GM12878 (cell line): ENCODE measurements at regions not wholly inside any gene's neighbourhood (a gene's known extent, or its start where the extent isn't known, plus 50 kb on each side); places are given as distances from the start of the nearest gene placed in this dataset.

Experiments
- ATAC-seq: fragments of 200-7000 bp; cut with Tn5 transposase; 3 replicates; pipeline ENCODE4 v1.9.1; 2020; ENCODE audit warnings: mild to moderate bottlenecking, moderate library complexity
- BruUV-seq: library from RNA; stranded (reverse); fragments of 400-500 nt; replicated peaks from 2 replicates; lab custom pipeline; 2021; lab: Mats Ljungman, UMichigan
- CTCF ChIA-PET: fragments of 300-600 bp; sonication (Branson Sonifier 250); formaldehyde crosslinking; extraction: SDS; loops from one replicate; lab custom pipeline; 2021; ENCODE audit warnings: inconsistent platforms; lab: Yijun Ruan, JAX
- POLR2A ChIA-PET: fragments of 350-600 bp; formaldehyde crosslinking; extraction: SDS; loops from one replicate; lab custom pipeline; 2021; ENCODE audit warnings: inconsistent platforms; lab: Charles Lee
- RAD21 ChIA-PET: fragments of 300-600 bp; sonication (Branson Sonifier 250); formaldehyde crosslinking; loops from one replicate; lab custom pipeline; 2023; ENCODE audit warnings: antibody characterized with exemption; ENCODE audit not compliant: unreplicated experiment; lab: Charles Lee
- SMC1A ChIA-PET: fragments of 300-600 bp; sonication (Branson Sonifier 250); formaldehyde crosslinking; loops from one replicate; lab custom pipeline; 2023; ENCODE audit not compliant: unreplicated experiment, uncharacterized antibody; lab: Charles Lee
- DNase-seq: peaks from one replicate; pipeline ENCODE4 v3.0.0-alpha.2; 2011; ENCODE audit warnings: low read depth, low spot score
- FAIRE-seq: peaks from 3 replicates; lab custom pipeline; 2011; peaks lifted over from hg19 to GRCh38; lab: Jason Lieb, UNC
- H2AFZ ChIP-seq: 2 replicates; pipeline ENCODE4 v1.6.0; 2011; ENCODE audit warnings: low read depth, low read length, control low read depth; ENCODE audit not compliant: control insufficient read depth
- H3K27ac ChIP-seq: 2 replicates; pipeline ENCODE4 v1.5.1; 2011; ENCODE audit warnings: control low read depth; ENCODE audit not compliant: control insufficient read depth, insufficient read depth
- H3K27me3 ChIP-seq, 2 experiments: replicated peaks in 1 of 2; 2 replicates each; pipeline versions ENCODE4 v1.6.0 to v1.6.1; 2011; ENCODE audit warnings: low read length in 1 of 2; ENCODE audit not compliant: control insufficient read depth in 2 of 2, insufficient read depth in 2 of 2
- H3K36me3 ChIP-seq, 2 experiments: 2 replicates each; pipeline ENCODE4 v1.5.1; 2011; ENCODE audit warnings: low read length in 1 of 2; ENCODE audit not compliant: control insufficient read depth in 2 of 2, insufficient read depth in 2 of 2
- H3K4me1 ChIP-seq: 2 replicates; pipeline ENCODE4 v1.6.1; 2011; ENCODE audit warnings: mild to moderate bottlenecking, low read length, moderate library complexity, mixed read lengths; ENCODE audit not compliant: control insufficient read depth, insufficient read depth
- H3K4me2 ChIP-seq: 2 replicates; pipeline ENCODE4 v1.6.0; 2011; ENCODE audit warnings: control low read depth; ENCODE audit not compliant: control insufficient read depth, insufficient read depth
- H3K4me3 ChIP-seq: fragments of 200-600 bp; sonication (generic); 2 replicates; pipeline ENCODE4 v1.5.1; 2016
- H3K79me2 ChIP-seq: 2 replicates; pipeline ENCODE4 v1.6.0; 2011; ENCODE audit warnings: low read length; ENCODE audit not compliant: control insufficient read depth, insufficient read depth
- H3K9ac ChIP-seq: 2 replicates; pipeline ENCODE4 v1.8.0; 2011; ENCODE audit warnings: low read length, control low read depth, mixed read lengths; ENCODE audit not compliant: control insufficient read depth, insufficient read depth
- H3K9me3 ChIP-seq: replicated peaks from 3 replicates; pipeline ENCODE4 v1.5.1; 2011; ENCODE audit warnings: mild to moderate bottlenecking, low read length; ENCODE audit not compliant: control insufficient read depth, insufficient read depth
- H4K20me1 ChIP-seq: 2 replicates; pipeline ENCODE4 v1.6.0; 2011; ENCODE audit not compliant: control insufficient read depth, insufficient read depth
- ASH2L ChIP-seq: fragments of 300-600, 200-600 bp; sonication (generic); IDR thresholded peaks from 2 replicates; pipeline ENCODE4 v1.6.1; 2017; ENCODE audit warnings: low read depth, mild to moderate bottlenecking, borderline replicate concordance
- CBX3 ChIP-seq: fragments of 200-600 bp; sonication (generic); IDR thresholded peaks from 2 replicates; pipeline ENCODE4 v1.6.1; 2016; ENCODE audit warnings: low read depth, borderline replicate concordance
- CBX5 ChIP-seq: sonication (generic); IDR thresholded peaks from 2 replicates; pipeline ENCODE4 v1.6.1; 2016; ENCODE audit warnings: low read depth, moderate library complexity, mild to moderate bottlenecking, inconsistent platforms
- MYC ChIP-seq: IDR thresholded peaks from 2 replicates; pipeline ENCODE4 v1.6.1; 2011; ENCODE audit warnings: mild to moderate bottlenecking, low read length, moderate library complexity, inconsistent platforms; ENCODE audit not compliant: insufficient read depth, insufficient replicate concordance, insufficient read length, severe bottlenecking
- NFXL1 ChIP-seq: fragments of 450-650 bp; IDR thresholded peaks from 2 replicates; pipeline ENCODE4 v1.6.1; 2017; ENCODE audit warnings: antibody characterized with exemption, mild to moderate bottlenecking, borderline replicate concordance
- PAX8 ChIP-seq: fragments of 450-650 bp; IDR thresholded peaks from 2 replicates; pipeline ENCODE4 v1.6.1; 2017; ENCODE audit warnings: mild to moderate bottlenecking, moderate library complexity
- POLR2AphosphoS2 ChIP-seq: IDR thresholded peaks from 2 replicates; pipeline ENCODE4 v1.6.1; 2011; ENCODE audit warnings: low read depth, mild to moderate bottlenecking, low read length, improper control_type of control experiment, moderate library complexity
- RAD51 ChIP-seq: fragments of 450-650 bp; IDR thresholded peaks from 2 replicates; pipeline ENCODE4 v1.6.1; 2016; ENCODE audit warnings: moderate library complexity, mild to moderate bottlenecking, inconsistent platforms
- RFX5 ChIP-seq: IDR thresholded peaks from 2 replicates; pipeline ENCODE4 v1.6.1; 2011; ENCODE audit warnings: low read depth, low read length, improper control_type of control experiment
- SMARCA5 ChIP-seq: fragments of 450-650 bp; IDR thresholded peaks from 2 replicates; pipeline ENCODE4 v1.6.1; 2017; ENCODE audit warnings: mild to moderate bottlenecking
- STAT1 ChIP-seq: fragments of 450-650 bp; conservative IDR thresholded peaks from 2 replicates; pipeline ENCODE4 v1.6.1; 2014; ENCODE audit warnings: antibody characterized with exemption, mild to moderate bottlenecking
- USF1 ChIP-seq: IDR thresholded peaks from 2 replicates; pipeline ENCODE4 v1.6.1; 2011; ENCODE audit warnings: borderline replicate concordance, low read depth, mild to moderate bottlenecking, moderate library complexity, mixed read lengths, low read length; ENCODE audit not compliant: insufficient read depth; ENCODE audit errors: extremely low read length
- ZBTB40 ChIP-seq: fragments of 450-650 bp; IDR thresholded peaks from 2 replicates; pipeline ENCODE4 v1.6.1; 2016; ENCODE audit warnings: mild to moderate bottlenecking, moderate library complexity, borderline replicate concordance
- ZNF217 ChIP-seq: fragments of 450-650 bp; IDR thresholded peaks from 2 replicates; pipeline ENCODE4 v1.6.1; 2017; ENCODE audit warnings: antibody characterized with exemption, mild to moderate bottlenecking
- ZZZ3 ChIP-seq: IDR thresholded peaks from 2 replicates; pipeline ENCODE4 v1.6.1; 2011; ENCODE audit warnings: low read depth; ENCODE audit not compliant: control insufficient read depth, insufficient read length
- WGBS: methylation state at CpG from one replicate; pipeline ENCODE4 v1.1.6; 2016; ENCODE audit warnings: low lambda C conversion rate; ENCODE audit not compliant: insufficient replicate concordance, insufficient coverage; ENCODE audit errors: missing lambda C conversion rate; 5-methylcytosine and 5-hydroxymethylcytosine counted together
- in situ Hi-C: fragments of 300-500 bp; cut with MboI; formaldehyde crosslinking; loops from 9 replicates; pipeline ENCODE4 v1.14.3; 2018; ENCODE audit warnings: mixed read lengths
- intact Hi-C: fragments of 100-400 bp; cut with micrococcal nuclease; formaldehyde crosslinking; loops from one replicate; pipeline ENCODE4 v1.14.2; 2022; ENCODE audit not compliant: unreplicated experiment

GRCh38 chr4:46442963-46443362 is 53.0 kb upstream of the GABRA2 start (continued):
- TF ChIP-seq ZBTB40, result no peak
- no peak for TF ChIP-seq SMARCA5
- TF ChIP-seq, all 136 proteins: peak for 0

- H3K4me2 ChIP-seq, result no peak overlapping the region
- H3K9ac ChIP-seq, result no peak overlapping the region
- POLR2A ChIA-PET, result no interaction called here
- 0% methylated on average over 2 of the region's 2 CpGs for WGBS
- no peak overlapping the region for H3K4me3 ChIP-seq
- intact Hi-C loops (no loop called here), in situ Hi-C loops (no loop called here)
- TF ChIP-seq USF1 (no peak), ZNF217 (no peak), POLR2AphosphoS2 (no peak), MYC (no peak), ZZZ3 (no peak), RAD51 (no peak), RFX5 (no peak), STAT1 (no peak), ASH2L (no peak), CBX5 (no peak), PAX8 (no peak), NFXL1 (no peak), CBX3 (no peak)
- H3K79me2 ChIP-seq, result no peaks in the 10 kb centered on the region
- H3K4me1 ChIP-seq, result no peaks in the 10 kb centered on the region
- CTCF ChIA-PET, result interaction anchor here (0.8 kb wide), 2 partner anchors 9 to 39 kb away, joined by 3 read pairs; no protein-coding TSS in a partner anchor
- no peak overlapping the region for H3K27ac ChIP-seq
- DNase-seq (no peak), ATAC-seq (no peak), FAIRE-seq (no peak)
- H3K36me3 ChIP-seq, result no peaks in the 10 kb centered on the region
- SMC1A ChIA-PET, result no interaction called here
- BruUV-seq, result no TSS peak
- no peaks in the 10 kb centered on the region for H4K20me1 ChIP-seq
- no peaks in the 10 kb centered on the region for H3K27me3 ChIP-seq
- H2AFZ ChIP-seq, result no peak overlapping the region
- H3K9me3 ChIP-seq, result no peaks in the 10 kb centered on the region
- RAD21 ChIA-PET, result no interaction called here
These were observed 51.4 kb upstream of the GABRA2 start for GRCh38 chr4:46441136-46441859.
